SK-N-SH (cell line): ENCODE measurements at regions not wholly inside any gene's neighbourhood (a gene's known extent, or its start where the extent isn't known, plus 50 kb on each side); places are given as distances from the start of the nearest gene placed in this dataset.

ENCODE experiments used
- CTCF ChIA-PET: fragments of 300-600, 350-600 bp; formaldehyde crosslinking; extraction: SDS; loops from one replicate; lab custom pipeline; 2021; lab: Yijun Ruan, JAX
- POLR2A ChIA-PET: fragments of 350-600 bp; sonication (Branson Sonifier 250); formaldehyde crosslinking; extraction: SDS; loops from one replicate; lab custom pipeline; 2020; ENCODE audit warnings: antibody characterized with exemption, inconsistent platforms; lab: Yijun Ruan, JAX
- DNase-seq: peaks from one replicate; pipeline ENCODE4 v3.0.0; 2012
- H2AFZ ChIP-seq: fragments of 200-600 bp; sonication (generic); 2 replicates; pipeline ENCODE4 v1.8.1; 2016; ENCODE audit warnings: antibody characterized with exemption, mild to moderate bottlenecking, low read depth
- H3F3A ChIP-seq: fragments of 200-600 bp; sonication (generic); replicated peaks from 2 replicates; pipeline ENCODE3; 2016; ENCODE audit warnings: antibody characterized with exemption, mild to moderate bottlenecking; ENCODE audit not compliant: insufficient read depth
- H3K27ac ChIP-seq, 2 experiments: fragments of 200-500 bp in 1 of 2; fragments of 200-600 bp in 1 of 2; sonication (Bioruptor generic) in 1 of 2; sonication (generic), shearing (Covaris generic) in 1 of 2; 2 replicates each; pipeline versions ENCODE4 v1.5.1 to v1.6.1; 2014 to 2016; ENCODE audit warnings: low read depth in 2 of 2, inconsistent platforms in 1 of 2, low read length in 1 of 2, mild to moderate bottlenecking in 1 of 2, mixed read lengths in 1 of 2
- H3K27me3 ChIP-seq: fragments of 200-600 bp; sonication (generic), shearing (Covaris generic); 2 replicates; pipeline ENCODE4 v1.6.1; 2016; ENCODE audit warnings: mixed run types; ENCODE audit not compliant: insufficient read depth
- H3K36me3 ChIP-seq, 2 experiments: fragments of 200-500 bp in 1 of 2; fragments of 200-600 bp in 1 of 2; sonication (Bioruptor generic) in 1 of 2; sonication (generic) in 1 of 2; replicated peaks in 1 of 2; 2 replicates each; pipeline versions ENCODE3 to v1.5.1; 2014 to 2016; ENCODE audit warnings: low read length in 1 of 2, mild to moderate bottlenecking in 1 of 2; ENCODE audit not compliant: insufficient read depth in 2 of 2, control insufficient read depth in 1 of 2
- H3K4me1 ChIP-seq, 2 experiments: fragments of 200-500 bp in 1 of 2; fragments of 200-600 bp in 1 of 2; sonication (Bioruptor generic) in 1 of 2; sonication (generic), shearing (Covaris generic) in 1 of 2; 2 replicates each; pipeline versions ENCODE4 v1.5.1 to v1.6.1; 2014 to 2016; ENCODE audit warnings: low read depth in 1 of 2, low read length in 1 of 2, mixed run types in 1 of 2; ENCODE audit not compliant: insufficient read depth in 2 of 2, control insufficient read depth in 1 of 2
- H3K4me2 ChIP-seq: fragments of 200-600 bp; sonication (generic), shearing (Covaris generic); 2 replicates; pipeline ENCODE4 v1.6.1; 2017; ENCODE audit warnings: mixed run types
- H3K4me3 ChIP-seq, 2 experiments: fragments of 200-500 bp in 1 of 2; fragments of 200-600 bp in 1 of 2; sonication (Bioruptor generic) in 1 of 2; sonication (generic), shearing (Covaris generic) in 1 of 2; 2 replicates each; pipeline versions ENCODE4 v1.5.1 to v1.8.1; 2014 to 2016; ENCODE audit warnings: low read depth in 2 of 2, inconsistent platforms in 1 of 2, low read length in 1 of 2, mild to moderate bottlenecking in 1 of 2, mixed read lengths in 1 of 2, moderate library complexity in 1 of 2
- H3K79me2 ChIP-seq: fragments of 200-600 bp; sonication (generic); 2 replicates; pipeline ENCODE4 v1.8.1; 2017; ENCODE audit warnings: mild to moderate bottlenecking; ENCODE audit not compliant: insufficient read depth
- H3K9ac ChIP-seq: fragments of 200-600 bp; sonication (generic); 2 replicates; pipeline ENCODE4 v1.6.1; 2017; ENCODE audit warnings: mixed run types
- H3K9me2 ChIP-seq: fragments of 200-600 bp; sonication (generic); 2 replicates; pipeline ENCODE4 v1.6.1; 2017; ENCODE audit warnings: mixed run types
- H3K9me3 ChIP-seq: fragments of 200-600 bp; sonication (generic); 2 replicates; pipeline ENCODE4 v1.6.1; 2017; ENCODE audit warnings: mixed run types, mild to moderate bottlenecking, moderate library complexity
- H4K20me1 ChIP-seq: fragments of 200-600 bp; sonication (generic); 2 replicates; pipeline ENCODE4 v1.6.1; 2017; ENCODE audit warnings: mild to moderate bottlenecking, mixed run types; ENCODE audit not compliant: insufficient read depth
- CHD2 ChIP-seq: fragments of 150-350 bp; IDR thresholded peaks from 2 replicates; pipeline ENCODE4 v1.6.1; 2018; ENCODE audit warnings: low read length; ENCODE audit not compliant: partially characterized antibody
- ELF1 ChIP-seq: IDR thresholded peaks from 2 replicates; pipeline ENCODE4 v1.4.0; 2012
- EP300 ChIP-seq, 2 experiments: IDR thresholded peaks; 2 replicates each; pipeline versions ENCODE4 v1.4.0 to v1.6.1; 2012; ENCODE audit warnings: borderline replicate concordance in 1 of 2, low read depth in 1 of 2, low read length in 1 of 2
- FOXJ3 ChIP-seq: sonication (generic); formaldehyde crosslinking; IDR thresholded peaks from 2 replicates; pipeline ENCODE4 v1.5.1; 2020; ENCODE audit warnings: mild to moderate bottlenecking, missing genetic modification reagents
- FOXM1 ChIP-seq: IDR thresholded peaks from 2 replicates; pipeline ENCODE4 v1.4.0; 2012; ENCODE audit warnings: low read depth, mild to moderate bottlenecking
- GABPA ChIP-seq: IDR thresholded peaks from 2 replicates; pipeline ENCODE4 v1.4.0; 2012; ENCODE audit warnings: low read depth, mild to moderate bottlenecking
- JUND ChIP-seq: IDR thresholded peaks from 2 replicates; pipeline ENCODE4 v1.4.0; 2012
- MEF2A ChIP-seq: IDR thresholded peaks from 2 replicates; pipeline ENCODE4 v1.4.0; 2012; ENCODE audit warnings: low read depth, borderline replicate concordance
- MXI1 ChIP-seq: IDR thresholded peaks from 2 replicates; pipeline ENCODE4 v1.6.1; 2012; ENCODE audit warnings: mild to moderate bottlenecking, low read depth, low read length, improper control_type of control experiment
- NRF1 ChIP-seq: IDR thresholded peaks from 2 replicates; pipeline ENCODE4 v1.6.1; 2012; ENCODE audit warnings: low read depth, mild to moderate bottlenecking, low read length
- POLR2AphosphoS5 ChIP-seq: IDR thresholded peaks from 2 replicates; pipeline ENCODE4 v1.6.1; 2012; ENCODE audit warnings: low read depth, low read length
- RAD21 ChIP-seq: IDR thresholded peaks from 2 replicates; pipeline ENCODE4 v1.6.1; 2012; ENCODE audit warnings: mild to moderate bottlenecking, low read length
- SIN3A ChIP-seq: IDR thresholded peaks from 2 replicates; pipeline ENCODE4 v1.6.1; 2012; ENCODE audit warnings: low read depth, mild to moderate bottlenecking, low read length, moderate library complexity, borderline replicate concordance
- TEAD4 ChIP-seq: IDR thresholded peaks from 2 replicates; pipeline ENCODE4 v1.4.0; 2012; ENCODE audit warnings: mild to moderate bottlenecking, borderline replicate concordance; ENCODE audit not compliant: insufficient read depth
- YY1 ChIP-seq: IDR thresholded peaks from 2 replicates; pipeline ENCODE4 v1.4.0; 2012; ENCODE audit warnings: low read depth, mild to moderate bottlenecking
- WGBS: methylation state at CpG from one replicate; pipeline ENCODE4 v1.1.6; 2017; ENCODE audit warnings: low lambda C conversion rate; 5-methylcytosine and 5-hydroxymethylcytosine counted together
- TF ChIP-seq, protein P1 (sequence below): IDR thresholded peaks from 2 replicates; pipeline ENCODE4 v1.4.0; 2012; ENCODE audit warnings: low read depth
- TF ChIP-seq, protein P2 (sequence below): IDR thresholded peaks from 2 replicates; pipeline ENCODE4 v1.4.0; 2012; ENCODE audit warnings: low read depth, borderline replicate concordance
- TF ChIP-seq, protein P3 (sequence below): IDR thresholded peaks from 2 replicates; pipeline ENCODE4 v1.6.1; 2012; ENCODE audit warnings: mild to moderate bottlenecking, low read depth, low read length, moderate library complexity
- TF ChIP-seq, protein P4 (sequence below): IDR thresholded peaks from 2 replicates; pipeline ENCODE4; 2012
- TF ChIP-seq, protein P5 (sequence below): fragments of 150-350 bp; IDR thresholded peaks from 2 replicates; pipeline ENCODE4 v1.6.1; 2017; ENCODE audit warnings: antibody characterized with exemption, low read length, low read depth, borderline replicate concordance
- TF ChIP-seq, protein P6 (sequence below): IDR thresholded peaks from 2 replicates; pipeline ENCODE4 v1.4.0; 2012; ENCODE audit warnings: low read depth, borderline replicate concordance

DNA sequence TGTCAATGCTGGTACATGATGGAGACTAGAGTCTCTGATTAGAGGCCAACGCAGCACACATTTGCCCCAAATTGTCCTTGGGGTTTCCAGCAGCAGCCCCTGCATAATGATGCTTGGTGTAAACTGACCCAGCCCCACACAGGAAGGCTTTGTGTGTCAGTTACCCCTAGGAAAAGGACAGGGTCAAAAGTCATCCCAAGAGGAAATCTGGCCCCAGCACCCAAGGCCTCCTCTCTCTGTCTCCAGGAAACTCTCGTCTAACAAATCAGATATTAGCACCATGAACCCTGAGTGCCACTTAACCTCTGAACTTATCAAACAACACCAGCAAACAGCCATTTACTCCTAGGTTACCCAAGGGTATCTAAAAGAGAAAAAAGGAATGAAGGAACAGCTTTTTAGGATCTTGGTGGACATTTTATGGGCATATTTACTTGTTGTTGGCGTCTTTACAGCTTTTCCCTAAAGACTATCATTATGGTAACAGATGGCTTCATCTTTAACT is 84.5 kb downstream of the PSMG1 start:
- H3K4me3 ChIP-seq: no peak overlapping the region
- no peak overlapping the region for H3K4me2 ChIP-seq
- CTCF ChIA-PET: no interaction called here

DNA sequence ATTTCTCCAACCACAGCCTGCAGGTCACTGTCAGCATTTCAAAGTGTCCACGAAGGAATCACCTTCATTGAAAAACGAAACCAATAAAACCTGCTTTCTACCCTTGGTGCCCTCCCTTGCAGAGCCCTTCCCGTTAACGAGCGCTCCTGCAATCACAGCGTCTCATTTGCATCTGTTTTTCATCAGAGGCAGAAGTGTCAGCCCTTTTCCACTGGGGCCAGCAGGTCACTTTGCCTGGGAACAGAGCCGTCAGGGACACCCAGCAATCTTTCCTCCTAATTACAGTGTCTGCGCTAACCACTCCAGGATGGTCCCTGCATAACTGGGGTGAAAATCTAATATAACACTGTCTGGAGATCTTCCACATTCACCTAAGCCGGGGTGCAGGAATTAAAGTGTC is 85.3 kb downstream of the PSMG1 start:
- no peaks in the 10 kb centered on the region for H4K20me1 ChIP-seq
- 55% methylated on average over 9 of the region's 9 CpGs for WGBS
- ChIA-PET POLR2A (no interaction called here), CTCF (interaction anchor here (1.3 to 1.9 kb wide), 2 partner anchors 11 to 13 kb away, joined by 4 to 7 read pairs; no protein-coding TSS in a partner anchor)
- DNase-seq: peak; percentile 60
- no peaks in the 10 kb centered on the region for H3F3A ChIP-seq
- H3K36me3 ChIP-seq: no peaks in the 10 kb centered on the region
- no peak overlapping the region for H3K4me2 ChIP-seq
- H3K27me3 ChIP-seq: no peaks in the 10 kb centered on the region; the same call in 1 of the 2 replicates
- peaks cover 0 to 22% of the 10 kb centered on the region in 2 experiments; a peak in 1 of 4 replicates for H3K4me1 ChIP-seq
- H3K79me2 ChIP-seq: no peaks in the 10 kb centered on the region
- no peak overlapping the region for H2AFZ ChIP-seq
- no peak overlapping the region for H3K9ac ChIP-seq
- no peak overlapping the region for H3K4me3 ChIP-seq
- H3K9me2 ChIP-seq: no peaks in the 10 kb centered on the region
- H3K9me3 ChIP-seq: no peaks in the 10 kb centered on the region
- peak overlapping the region in 1 of 2 experiments; percentile 71; a peak in 1 of 4 replicates for H3K27ac ChIP-seq
- no peak for TF ChIP-seq YY1
- TF ChIP-seq, protein P1, sequence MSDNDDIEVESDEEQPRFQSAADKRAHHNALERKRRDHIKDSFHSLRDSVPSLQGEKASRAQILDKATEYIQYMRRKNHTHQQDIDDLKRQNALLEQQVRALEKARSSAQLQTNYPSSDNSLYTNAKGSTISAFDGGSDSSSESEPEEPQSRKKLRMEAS: no peak
- TF ChIP-seq, protein P2, sequence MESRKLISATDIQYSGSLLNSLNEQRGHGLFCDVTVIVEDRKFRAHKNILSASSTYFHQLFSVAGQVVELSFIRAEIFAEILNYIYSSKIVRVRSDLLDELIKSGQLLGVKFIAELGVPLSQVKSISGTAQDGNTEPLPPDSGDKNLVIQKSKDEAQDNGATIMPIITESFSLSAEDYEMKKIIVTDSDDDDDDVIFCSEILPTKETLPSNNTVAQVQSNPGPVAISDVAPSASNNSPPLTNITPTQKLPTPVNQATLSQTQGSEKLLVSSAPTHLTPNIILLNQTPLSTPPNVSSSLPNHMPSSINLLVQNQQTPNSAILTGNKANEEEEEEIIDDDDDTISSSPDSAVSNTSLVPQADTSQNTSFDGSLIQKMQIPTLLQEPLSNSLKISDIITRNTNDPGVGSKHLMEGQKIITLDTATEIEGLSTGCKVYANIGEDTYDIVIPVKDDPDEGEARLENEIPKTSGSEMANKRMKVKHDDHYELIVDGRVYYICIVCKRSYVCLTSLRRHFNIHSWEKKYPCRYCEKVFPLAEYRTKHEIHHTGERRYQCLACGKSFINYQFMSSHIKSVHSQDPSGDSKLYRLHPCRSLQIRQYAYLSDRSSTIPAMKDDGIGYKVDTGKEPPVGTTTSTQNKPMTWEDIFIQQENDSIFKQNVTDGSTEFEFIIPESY: no peak
- no peak for TF ChIP-seq FOXM1
- TF ChIP-seq, protein P3, sequence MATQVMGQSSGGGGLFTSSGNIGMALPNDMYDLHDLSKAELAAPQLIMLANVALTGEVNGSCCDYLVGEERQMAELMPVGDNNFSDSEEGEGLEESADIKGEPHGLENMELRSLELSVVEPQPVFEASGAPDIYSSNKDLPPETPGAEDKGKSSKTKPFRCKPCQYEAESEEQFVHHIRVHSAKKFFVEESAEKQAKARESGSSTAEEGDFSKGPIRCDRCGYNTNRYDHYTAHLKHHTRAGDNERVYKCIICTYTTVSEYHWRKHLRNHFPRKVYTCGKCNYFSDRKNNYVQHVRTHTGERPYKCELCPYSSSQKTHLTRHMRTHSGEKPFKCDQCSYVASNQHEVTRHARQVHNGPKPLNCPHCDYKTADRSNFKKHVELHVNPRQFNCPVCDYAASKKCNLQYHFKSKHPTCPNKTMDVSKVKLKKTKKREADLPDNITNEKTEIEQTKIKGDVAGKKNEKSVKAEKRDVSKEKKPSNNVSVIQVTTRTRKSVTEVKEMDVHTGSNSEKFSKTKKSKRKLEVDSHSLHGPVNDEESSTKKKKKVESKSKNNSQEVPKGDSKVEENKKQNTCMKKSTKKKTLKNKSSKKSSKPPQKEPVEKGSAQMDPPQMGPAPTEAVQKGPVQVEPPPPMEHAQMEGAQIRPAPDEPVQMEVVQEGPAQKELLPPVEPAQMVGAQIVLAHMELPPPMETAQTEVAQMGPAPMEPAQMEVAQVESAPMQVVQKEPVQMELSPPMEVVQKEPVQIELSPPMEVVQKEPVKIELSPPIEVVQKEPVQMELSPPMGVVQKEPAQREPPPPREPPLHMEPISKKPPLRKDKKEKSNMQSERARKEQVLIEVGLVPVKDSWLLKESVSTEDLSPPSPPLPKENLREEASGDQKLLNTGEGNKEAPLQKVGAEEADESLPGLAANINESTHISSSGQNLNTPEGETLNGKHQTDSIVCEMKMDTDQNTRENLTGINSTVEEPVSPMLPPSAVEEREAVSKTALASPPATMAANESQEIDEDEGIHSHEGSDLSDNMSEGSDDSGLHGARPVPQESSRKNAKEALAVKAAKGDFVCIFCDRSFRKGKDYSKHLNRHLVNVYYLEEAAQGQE: no peak
- no peak for TF ChIP-seq POLR2AphosphoS5
- TF ChIP-seq ELF1: no peak
- TF ChIP-seq, protein P4, sequence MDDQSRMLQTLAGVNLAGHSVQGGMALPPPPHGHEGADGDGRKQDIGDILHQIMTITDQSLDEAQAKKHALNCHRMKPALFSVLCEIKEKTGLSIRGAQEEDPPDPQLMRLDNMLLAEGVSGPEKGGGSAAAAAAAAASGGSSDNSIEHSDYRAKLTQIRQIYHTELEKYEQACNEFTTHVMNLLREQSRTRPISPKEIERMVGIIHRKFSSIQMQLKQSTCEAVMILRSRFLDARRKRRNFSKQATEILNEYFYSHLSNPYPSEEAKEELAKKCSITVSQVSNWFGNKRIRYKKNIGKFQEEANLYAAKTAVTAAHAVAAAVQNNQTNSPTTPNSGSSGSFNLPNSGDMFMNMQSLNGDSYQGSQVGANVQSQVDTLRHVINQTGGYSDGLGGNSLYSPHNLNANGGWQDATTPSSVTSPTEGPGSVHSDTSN: no peak
- TF ChIP-seq CHD2: no peak
- TF ChIP-seq SIN3A: no peak
- no peak for TF ChIP-seq MEF2A
- no peak for TF ChIP-seq NRF1

More for the DNA sequence above, 84.5 kb downstream of the PSMG1 start:
- Histone ChIP-seq H3F3A (no peaks in the 10 kb centered on the region), H4K20me1 (no peaks in the 10 kb centered on the region), H3K79me2 (no peaks in the 10 kb centered on the region), H3K4me1 (peaks cover 0 to 22% of the 10 kb centered on the region in 2 experiments; a peak in 1 of 4 replicates), H3K9me2 (no peaks in the 10 kb centered on the region), H3K9ac (no peak overlapping the region), H3K27me3 (no peaks in the 10 kb centered on the region; the same call in 1 of the 2 replicates), H2AFZ (no peak overlapping the region), H3K36me3 (no peaks in the 10 kb centered on the region), H3K9me3 (no peaks in the 10 kb centered on the region), H3K27ac (peak overlapping the region in 1 of 2 experiments; percentile 71; a peak in 1 of 4 replicates)
- POLR2A ChIA-PET: no interaction called here
- no peak for DNase-seq
- WGBS: 91% methylated on average over 3 of the region's 3 CpGs
- TF ChIP-seq GABPA: no peak
- TF ChIP-seq, protein P1: no peak
- TF ChIP-seq EP300 (IDR thresholded peaks at IDR 0.05; ENCODE audit: borderline replicate concordance in 1 of 2, low read depth in 1 of 2, low read length in 1 of 2): no peak
- TF ChIP-seq JUND: no peak
- no peak for TF ChIP-seq TEAD4
- TF ChIP-seq RAD21: no peak
- TF ChIP-seq, protein P5, sequence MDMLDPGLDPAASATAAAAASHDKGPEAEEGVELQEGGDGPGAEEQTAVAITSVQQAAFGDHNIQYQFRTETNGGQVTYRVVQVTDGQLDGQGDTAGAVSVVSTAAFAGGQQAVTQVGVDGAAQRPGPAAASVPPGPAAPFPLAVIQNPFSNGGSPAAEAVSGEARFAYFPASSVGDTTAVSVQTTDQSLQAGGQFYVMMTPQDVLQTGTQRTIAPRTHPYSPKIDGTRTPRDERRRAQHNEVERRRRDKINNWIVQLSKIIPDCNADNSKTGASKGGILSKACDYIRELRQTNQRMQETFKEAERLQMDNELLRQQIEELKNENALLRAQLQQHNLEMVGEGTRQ: no peak
- no peak for TF ChIP-seq MXI1
- TF ChIP-seq, protein P6, sequence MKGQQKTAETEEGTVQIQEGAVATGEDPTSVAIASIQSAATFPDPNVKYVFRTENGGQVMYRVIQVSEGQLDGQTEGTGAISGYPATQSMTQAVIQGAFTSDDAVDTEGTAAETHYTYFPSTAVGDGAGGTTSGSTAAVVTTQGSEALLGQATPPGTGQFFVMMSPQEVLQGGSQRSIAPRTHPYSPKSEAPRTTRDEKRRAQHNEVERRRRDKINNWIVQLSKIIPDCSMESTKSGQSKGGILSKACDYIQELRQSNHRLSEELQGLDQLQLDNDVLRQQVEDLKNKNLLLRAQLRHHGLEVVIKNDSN: no peak
- no peak for TF ChIP-seq FOXJ3
